Common myeloid progenitor, CD34-positive (primary cell): ENCODE measurements at regions not wholly inside any gene's neighbourhood (a gene's known extent, or its start where the extent isn't known, plus 50 kb on each side); places are given as distances from the start of the nearest gene placed in this dataset.

Experiments
- CTCF ChIA-PET: fragments of 350-600 bp; sonication (Branson Sonifier 250); formaldehyde crosslinking; loops from one replicate; lab custom pipeline; 2021; ENCODE audit warnings: antibody characterized with exemption; lab: Charles Lee
- POLR2A ChIA-PET: fragments of 350-600 bp; sonication (Branson Sonifier 250); formaldehyde crosslinking; loops from one replicate; lab custom pipeline; 2021; ENCODE audit warnings: antibody characterized with exemption; lab: Charles Lee
- DNase-seq, 3 donors: peaks; one replicate each; pipeline versions ENCODE4 v3.0.0 to v3.0.0-alpha.2; 2013
- H3K27ac ChIP-seq, 2 experiments: 1 replicate in 1 of 2; 2 replicates in 1 of 2; pipeline ENCODE4 v1.7.0; 2013; ENCODE audit warnings: inconsistent platforms in 2 of 2, low read length in 2 of 2, mild to moderate bottlenecking in 2 of 2, low read depth in 1 of 2, moderate library complexity in 1 of 2; ENCODE audit not compliant: severe bottlenecking in 2 of 2, insufficient read depth in 1 of 2, poor library complexity in 1 of 2
- H3K27me3 ChIP-seq, 5 experiments: replicated peaks in 2 of 5; 1 replicate in 3 of 5; 2 replicates in 2 of 5; pipeline versions ENCODE4 v1.6.1 to v1.7.0; 2013; ENCODE audit warnings: low read length in 4 of 5, mild to moderate bottlenecking in 2 of 5, moderate library complexity in 2 of 5, inconsistent platforms in 1 of 5; ENCODE audit not compliant: insufficient read depth in 5 of 5, control insufficient read depth in 4 of 5
- H3K36me3 ChIP-seq, 4 experiments: 1 replicate in 2 of 4; 2 replicates in 2 of 4; pipeline versions ENCODE4 v1.6.1 to v1.7.0; 2013; ENCODE audit warnings: low read length in 3 of 4, control low read depth in 1 of 4, mild to moderate bottlenecking in 1 of 4; ENCODE audit not compliant: control insufficient read depth in 4 of 4, insufficient read depth in 4 of 4
- H3K4me1 ChIP-seq, 4 experiments: 1 replicate in 3 of 4; 2 replicates in 1 of 4; pipeline versions ENCODE4 v1.6.1 to v1.7.1; 2013; ENCODE audit warnings: low read length in 3 of 4, mild to moderate bottlenecking in 3 of 4, control low read depth in 1 of 4, inconsistent platforms in 1 of 4, moderate library complexity in 1 of 4; ENCODE audit not compliant: control insufficient read depth in 4 of 4, insufficient read depth in 4 of 4; ENCODE audit errors: control extremely low read depth in 1 of 4
- H3K4me3 ChIP-seq, 7 experiments: 1 replicate in 4 of 7; 2 replicates in 3 of 7; pipeline versions ENCODE4 v1.5.1 to v1.7.0; 2013; ENCODE audit warnings: mild to moderate bottlenecking in 7 of 7, low read length in 6 of 7, moderate library complexity in 6 of 7, inconsistent platforms in 2 of 7, low read depth in 2 of 7, control low read depth in 1 of 7; ENCODE audit not compliant: insufficient read depth in 4 of 7, control insufficient read depth in 1 of 7; ENCODE audit errors: extremely low read depth in 1 of 7
- H3K9me3 ChIP-seq, 5 experiments: 1 replicate in 4 of 5; 2 replicates in 1 of 5; pipeline versions ENCODE4 v1.6.1 to v1.7.1; 2013; ENCODE audit warnings: low read length in 4 of 5, mild to moderate bottlenecking in 2 of 5, inconsistent platforms in 1 of 5, low read depth in 1 of 5, moderate library complexity in 1 of 5; ENCODE audit not compliant: control insufficient read depth in 4 of 5, insufficient read depth in 2 of 5; ENCODE audit errors: control extremely low read depth in 1 of 5
- WGBS: methylation state at CpG from one replicate; pipeline ENCODE4 v1.1.5; 2013; ENCODE audit not compliant: insufficient coverage; 5-methylcytosine and 5-hydroxymethylcytosine counted together

DNA sequence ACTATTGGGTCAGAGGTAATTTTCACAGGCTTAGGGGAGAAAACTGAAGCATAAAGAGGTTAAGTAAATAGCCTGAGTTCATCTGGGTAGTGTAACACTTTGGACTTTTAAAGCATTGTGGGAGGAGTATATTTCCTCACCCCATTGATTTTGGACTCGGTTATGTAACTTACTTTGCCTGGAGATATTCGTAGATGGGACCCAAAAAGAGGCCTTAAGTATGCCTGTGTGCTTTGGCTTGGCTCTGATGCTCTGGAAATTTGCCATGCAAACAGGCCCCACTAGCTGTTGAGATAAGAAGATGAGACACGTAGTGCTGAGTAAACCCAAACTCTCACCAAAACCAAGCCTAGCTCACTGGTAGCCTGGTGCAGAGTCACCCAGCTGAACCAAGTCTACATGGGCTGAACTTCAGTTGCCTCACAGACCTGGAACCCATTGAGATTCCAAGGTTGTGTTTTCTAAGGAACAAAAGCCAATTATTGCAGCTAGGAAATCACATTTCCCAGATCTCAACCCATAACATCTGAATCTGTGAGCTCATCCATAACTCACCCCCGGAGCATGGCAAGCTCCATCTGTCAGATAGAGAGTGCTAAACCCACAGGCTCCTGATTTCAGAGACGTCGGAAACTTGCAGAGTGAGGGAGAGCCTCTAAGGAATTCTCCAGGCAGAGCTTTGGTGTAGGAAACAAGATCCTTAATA is 536.0 kb upstream of the C16orf82 start:
- no peak overlapping the region for H3K4me3 ChIP-seq
- 76% methylated on average over 6 of the region's 6 CpGs for WGBS
- ChIA-PET CTCF (no interaction called here), POLR2A (no interaction called here)
- no peaks in the 10 kb centered on the region for H3K36me3 ChIP-seq
- no peak overlapping the region for H3K27ac ChIP-seq
- H3K9me3 ChIP-seq, result no peaks in the 10 kb centered on the region
- H3K4me1 ChIP-seq, result no peaks in the 10 kb centered on the region
- H3K27me3 ChIP-seq, result no peaks in the 10 kb centered on the region
- DNase-seq, result no peak

DNA sequence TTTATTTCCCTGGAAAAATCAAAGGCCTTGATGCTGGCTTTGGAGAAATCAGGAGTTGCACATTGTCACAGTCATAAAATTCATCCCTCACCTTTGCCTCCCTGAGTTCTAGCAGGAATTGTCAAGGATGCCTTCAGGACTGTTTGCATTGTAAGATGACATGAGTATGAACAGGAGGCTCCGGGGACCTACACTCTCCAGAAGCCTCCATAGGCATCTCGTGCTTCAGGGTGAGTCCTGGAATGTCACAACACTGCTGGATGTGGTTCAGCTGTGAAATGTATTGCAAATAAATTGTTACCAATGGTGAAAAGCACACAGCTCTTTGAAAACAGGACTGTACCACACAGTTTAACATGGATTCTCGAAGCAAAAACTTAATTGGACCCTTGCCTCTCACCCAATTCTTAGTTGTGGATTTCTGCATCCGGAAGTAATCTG is 535.4 kb upstream of the C16orf82 start:
- H3K4me1 ChIP-seq, result no peaks in the 10 kb centered on the region
- ChIA-PET POLR2A (no interaction called here), CTCF (no interaction called here)
- no peak overlapping the region for H3K27ac ChIP-seq
- no peaks in the 10 kb centered on the region for H3K36me3 ChIP-seq
- H3K4me3 ChIP-seq, result no peak overlapping the region
- WGBS, result 94% methylated on average over 3 of the region's 4 CpGs
- H3K27me3 ChIP-seq, result no peaks in the 10 kb centered on the region
- H3K9me3 ChIP-seq, result no peaks in the 10 kb centered on the region
- no peak for DNase-seq

DNA sequence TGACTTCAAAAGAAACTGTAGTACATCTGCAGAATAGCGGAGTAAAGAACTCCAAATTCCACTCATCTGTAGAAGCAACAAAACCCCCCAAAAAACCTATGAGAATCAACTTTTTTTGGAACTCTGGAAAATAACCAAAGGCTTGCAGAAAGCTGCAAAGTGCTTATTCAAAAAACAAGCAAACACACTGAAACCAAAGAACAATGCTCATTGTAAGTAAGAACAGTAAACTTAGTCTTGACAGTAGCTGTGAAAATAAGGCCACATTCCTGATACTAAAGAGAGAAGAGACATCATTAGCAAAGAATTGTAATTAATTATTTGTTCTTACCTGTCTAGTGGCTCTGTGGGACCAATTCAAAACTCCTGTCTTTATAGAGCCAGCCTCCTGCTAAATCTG is 534.3 kb upstream of the C16orf82 start:
- no CpG with 5 or more reads among the region's 1 CpG for WGBS
- no peak for DNase-seq
- no peaks in the 10 kb centered on the region for H3K36me3 ChIP-seq
- no peak overlapping the region for H3K4me3 ChIP-seq
- POLR2A ChIA-PET, result no interaction called here
- CTCF ChIA-PET, result no interaction called here
- no peaks in the 10 kb centered on the region for H3K9me3 ChIP-seq
- no peaks in the 10 kb centered on the region for H3K27me3 ChIP-seq
- no peaks in the 10 kb centered on the region for H3K4me1 ChIP-seq
- no peak overlapping the region for H3K27ac ChIP-seq

DNA sequence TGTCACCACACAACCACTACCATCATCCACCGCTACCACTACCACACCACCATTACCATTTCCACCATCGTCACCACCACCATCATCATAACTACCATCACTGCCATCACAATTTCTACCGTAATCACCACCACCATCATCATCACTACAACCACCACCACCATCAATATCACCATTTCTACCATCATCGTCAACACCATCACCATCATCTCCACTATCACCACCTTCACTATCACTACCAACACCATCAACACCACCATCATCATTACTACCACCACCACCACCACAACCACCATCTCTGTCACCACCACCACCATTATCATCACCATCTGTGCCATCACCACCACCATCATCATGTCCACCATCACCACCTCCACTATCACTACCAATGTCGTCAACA is 524.5 kb upstream of the C16orf82 start:
- WGBS, result 100% methylated on average over 5 of the region's 5 CpGs
- H3K27me3 ChIP-seq, result no peaks in the 10 kb centered on the region
- H3K4me1 ChIP-seq, result no peaks in the 10 kb centered on the region
- H3K4me3 ChIP-seq, result no peak overlapping the region
- no peaks in the 10 kb centered on the region for H3K36me3 ChIP-seq
- CTCF ChIA-PET, result no interaction called here
- POLR2A ChIA-PET, result no interaction called here
- H3K27ac ChIP-seq, result no peak overlapping the region
- no peak for DNase-seq
- H3K9me3 ChIP-seq, result peaks cover 0 to 2% (median 0%) of the 10 kb centered on the region in 5 experiments

DNA sequence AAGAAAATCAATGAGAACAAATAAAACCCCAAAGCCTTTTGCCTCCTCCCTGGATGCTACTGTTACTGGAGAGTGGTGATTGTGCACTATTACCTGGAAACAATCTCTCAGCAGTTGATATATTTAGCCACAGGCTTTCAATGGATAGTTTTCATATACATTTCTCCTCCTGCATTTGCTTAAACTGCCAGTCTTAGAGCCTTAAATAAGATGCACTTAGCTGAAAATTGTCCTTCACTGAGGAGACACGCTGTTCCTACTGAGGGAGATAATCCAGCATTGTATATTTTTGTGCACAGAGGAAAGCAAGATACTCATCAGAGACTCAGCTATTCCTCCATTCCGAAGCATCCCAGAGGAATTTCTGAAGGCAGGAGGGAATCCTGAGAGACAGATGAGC is 520.2 kb upstream of the C16orf82 start:
- Histone ChIP-seq H3K27ac (no peak overlapping the region), H3K27me3 (no peaks in the 10 kb centered on the region), H3K4me1 (no peaks in the 10 kb centered on the region), H3K4me3 (no peak overlapping the region), H3K9me3 (peaks cover 0 to 2% (median 0%) of the 10 kb centered on the region in 5 experiments), H3K36me3 (no peaks in the 10 kb centered on the region)
- WGBS, result 100% methylated on average over 2 of the region's 2 CpGs
- POLR2A ChIA-PET, result no interaction called here
- CTCF ChIA-PET, result no interaction called here
- DNase-seq, result no peak

DNA sequence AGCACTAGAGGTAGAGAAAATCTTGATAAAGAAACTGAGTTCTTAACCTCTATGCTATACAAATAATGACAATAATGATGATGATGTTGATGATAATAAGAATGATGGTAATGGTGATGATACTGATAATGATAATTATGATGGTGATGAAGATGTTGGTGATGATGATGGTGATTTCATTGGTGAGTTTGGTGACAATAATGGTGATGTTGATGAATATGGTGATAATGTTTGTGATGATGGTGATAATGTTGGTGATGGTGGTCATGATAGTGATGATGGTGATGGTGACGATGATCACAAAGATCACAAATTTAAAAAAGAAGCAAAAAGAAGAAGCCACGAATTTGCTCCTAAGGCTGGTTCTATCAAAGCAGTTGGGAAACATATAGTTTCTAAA is 519.0 kb upstream of the C16orf82 start:
- CTCF ChIA-PET, result no interaction called here

DNA sequence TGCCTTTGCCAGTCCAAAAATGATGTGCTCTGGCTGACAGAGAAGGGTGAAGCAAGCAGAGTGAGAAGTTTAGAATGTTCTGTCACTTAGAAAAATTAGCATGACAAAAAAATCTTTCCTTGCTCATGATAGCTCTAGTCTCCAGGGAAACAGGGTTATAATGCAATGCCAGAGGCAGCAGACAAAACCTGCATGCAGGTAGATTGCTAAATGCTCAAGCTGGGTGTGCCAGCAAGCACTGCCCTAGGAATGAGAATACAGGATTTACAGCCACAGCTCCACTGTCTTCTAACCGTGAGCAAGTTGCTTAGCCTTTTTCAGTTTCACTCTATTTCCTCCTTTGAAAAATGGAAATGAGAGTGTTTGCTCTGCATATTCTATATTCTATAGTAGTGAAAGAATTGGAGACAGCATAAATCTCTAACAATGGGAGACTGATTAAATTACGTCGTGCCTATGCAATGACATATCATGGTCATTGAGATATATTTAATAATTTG is 516.6 kb upstream of the C16orf82 start:
- Histone ChIP-seq H3K4me3 (no peak overlapping the region), H3K4me1 (no peaks in the 10 kb centered on the region), H3K9me3 (no peaks in the 10 kb centered on the region), H3K27ac (no peak overlapping the region), H3K27me3 (no peaks in the 10 kb centered on the region), H3K36me3 (no peaks in the 10 kb centered on the region)
- ChIA-PET POLR2A (no interaction called here), CTCF (no interaction called here)
- no CpG with 5 or more reads among the region's 3 CpGs for WGBS
- no peak for DNase-seq

More for the DNA sequence above, 519.0 kb upstream of the C16orf82 start:
- DNase-seq, result no peak
- Histone ChIP-seq H3K27ac (no peak overlapping the region), H3K4me1 (no peaks in the 10 kb centered on the region), H3K27me3 (no peaks in the 10 kb centered on the region), H3K36me3 (no peaks in the 10 kb centered on the region), H3K4me3 (no peak overlapping the region), H3K9me3 (no peaks in the 10 kb centered on the region)
- 91% methylated on average over 2 of the region's 2 CpGs for WGBS
- POLR2A ChIA-PET, result no interaction called here
